IMR-90 (cell line): ENCODE measurements at regions not wholly inside any gene's neighbourhood (a gene's known extent, or its start where the extent isn't known, plus 50 kb on each side); places are given as distances from the start of the nearest gene placed in this dataset.

Source experiments
- ATAC-seq: fragments of 200-7000 bp; cut with Tn5 transposase; 2 replicates; pipeline ENCODE4 v1.9.1; 2020; ENCODE audit warnings: low read depth, mild to moderate bottlenecking, moderate library complexity
- BruUV-seq: library from RNA; stranded (reverse); fragments of 400-500 nt; replicated peaks from 2 replicates; lab custom pipeline; 2021; lab: Mats Ljungman, UMichigan
- CTCF ChIA-PET: fragments of 300-600 bp; formaldehyde crosslinking; extraction: SDS; loops from one replicate; lab custom pipeline; 2021; ENCODE audit warnings: antibody characterized with exemption; lab: Yijun Ruan, JAX
- POLR2A ChIA-PET: fragments of 300-600 bp; sonication (Branson Sonifier 250); formaldehyde crosslinking; loops from one replicate; lab custom pipeline; 2022; ENCODE audit warnings: antibody characterized with exemption; ENCODE audit not compliant: unreplicated experiment; lab: Charles Lee
- DNase-seq: peaks from one replicate; pipeline ENCODE4 v3.0.0; 2013
- H2AFZ ChIP-seq: replicated peaks from 2 replicates; pipeline ENCODE3; 2013; ENCODE audit warnings: low read length, mild to moderate bottlenecking; ENCODE audit not compliant: poor library complexity
- H2AK5ac ChIP-seq: 2 replicates; pipeline ENCODE4 v1.6.1; 2013; ENCODE audit warnings: low read depth, low read length, inconsistent platforms
- H2AK9ac ChIP-seq: replicated peaks from 2 replicates; pipeline ENCODE3; 2013; ENCODE audit warnings: mild to moderate bottlenecking, low read depth, low read length, moderate library complexity; ENCODE audit not compliant: poor library complexity
- H2BK120ac ChIP-seq: 2 replicates; pipeline ENCODE4 v1.6.1; 2013; ENCODE audit warnings: low read depth, low read length, inconsistent platforms
- H2BK15ac ChIP-seq: 3 replicates; pipeline ENCODE4 v1.6.1; 2013; ENCODE audit warnings: low read depth, low read length, inconsistent platforms
- H2BK20ac ChIP-seq: 2 replicates; pipeline ENCODE4 v1.6.1; 2013; ENCODE audit warnings: low read depth, mild to moderate bottlenecking, inconsistent platforms, low read length, moderate library complexity
- H2BK5ac ChIP-seq: 2 replicates; pipeline ENCODE4 v1.6.1; 2013; ENCODE audit warnings: mild to moderate bottlenecking, low read depth, low read length, inconsistent platforms; ENCODE audit not compliant: poor library complexity, severe bottlenecking
- H3K14ac ChIP-seq: replicated peaks from 2 replicates; pipeline ENCODE4 v1.6.1; 2013; ENCODE audit warnings: low read depth, low read length, inconsistent platforms
- H3K18ac ChIP-seq: 2 replicates; pipeline ENCODE4 v1.6.1; 2013; ENCODE audit warnings: low read depth, low read length, control low read depth
- H3K23ac ChIP-seq: 2 replicates; pipeline ENCODE4 v1.6.1; 2013; ENCODE audit warnings: low read depth, low read length, inconsistent platforms
- H3K27ac ChIP-seq: 2 replicates; pipeline ENCODE4 v1.5.1; 2013; ENCODE audit warnings: mild to moderate bottlenecking, control low read depth, low read length; ENCODE audit not compliant: insufficient read depth
- H3K27me3 ChIP-seq: 2 replicates; pipeline ENCODE4 v1.6.1; 2013; ENCODE audit warnings: low read length; ENCODE audit not compliant: control insufficient read depth, insufficient read depth
- H3K36me3 ChIP-seq: 2 replicates; pipeline ENCODE4 v1.6.1; 2013; ENCODE audit warnings: low read length, mixed read lengths; ENCODE audit not compliant: control insufficient read depth, insufficient read depth
- H3K4ac ChIP-seq: 2 replicates; pipeline ENCODE4 v1.6.1; 2013; ENCODE audit warnings: low read depth, low read length, inconsistent platforms
- H3K4me1 ChIP-seq: 2 replicates; pipeline ENCODE4 v1.6.1; 2013; ENCODE audit warnings: low read length, mixed read lengths; ENCODE audit not compliant: control insufficient read depth, insufficient read depth
- H3K4me2 ChIP-seq: 2 replicates; pipeline ENCODE4 v1.6.1; 2013; ENCODE audit warnings: low read depth, mild to moderate bottlenecking, control low read depth, low read length, moderate library complexity
- H3K4me3 ChIP-seq: 2 replicates; pipeline ENCODE4 v1.5.1; 2013; ENCODE audit warnings: low read depth, mild to moderate bottlenecking, control low read depth, low read length, moderate library complexity; ENCODE audit not compliant: insufficient read depth
- H3K56ac ChIP-seq: 2 replicates; pipeline ENCODE4 v1.6.1; 2013; ENCODE audit warnings: low read length, inconsistent platforms; ENCODE audit not compliant: insufficient read depth; ENCODE audit errors: extremely low read depth
- H3K79me1 ChIP-seq, 2 experiments: 2 replicates each; pipeline ENCODE4 v1.6.1; 2013; ENCODE audit warnings: low read length in 2 of 2, inconsistent platforms in 1 of 2, low read depth in 1 of 2
- H3K9ac ChIP-seq: 2 replicates; pipeline ENCODE4 v1.6.1; 2013; ENCODE audit warnings: low read depth, low read length, control low read depth
- H3K9me1 ChIP-seq: 2 replicates; pipeline ENCODE4 v1.6.1; 2013; ENCODE audit warnings: low read length, inconsistent platforms; ENCODE audit not compliant: insufficient read depth
- H3K9me3 ChIP-seq: 2 replicates; pipeline ENCODE4 v1.6.1; 2013; ENCODE audit warnings: low read length; ENCODE audit not compliant: control insufficient read depth, insufficient read depth
- H4K20me1 ChIP-seq: 2 replicates; pipeline ENCODE4 v1.6.1; 2013; ENCODE audit warnings: low read length, inconsistent platforms; ENCODE audit not compliant: insufficient read depth
- H4K5ac ChIP-seq: 2 replicates; pipeline ENCODE4 v1.6.1; 2013; ENCODE audit warnings: mild to moderate bottlenecking, low read depth, low read length, control low read depth
- H4K8ac ChIP-seq, 2 experiments: 2 replicates each; pipeline ENCODE4 v1.6.1; 2013; ENCODE audit warnings: low read depth in 2 of 2, low read length in 2 of 2, control low read depth in 1 of 2, inconsistent platforms in 1 of 2
- H4K91ac ChIP-seq: 2 replicates; pipeline ENCODE4 v1.6.1; 2013; ENCODE audit warnings: low read depth, low read length, inconsistent platforms; ENCODE audit not compliant: insufficient read depth
- BHLHE40 ChIP-seq: fragments of 150-350 bp; IDR thresholded peaks from 2 replicates; pipeline ENCODE4 v1.6.1; 2016; ENCODE audit warnings: mild to moderate bottlenecking, low read depth, low read length
- CEBPB ChIP-seq: IDR thresholded peaks from 2 replicates; pipeline ENCODE4 v1.6.1; 2012; ENCODE audit warnings: low read depth, low read length, improper control_type of control experiment
- CHD1 ChIP-seq: IDR thresholded peaks from 2 replicates; pipeline ENCODE4 v1.6.1; 2012; ENCODE audit warnings: low read depth, low read length, improper control_type of control experiment
- CTCF ChIP-seq: conservative IDR thresholded peaks from 2 replicates; pipeline ENCODE4 v1.5.1; 2012; ENCODE audit warnings: mild to moderate bottlenecking, low read depth, low read length, improper control_type of control experiment
- ELK1 ChIP-seq: fragments of 150-350 bp; IDR thresholded peaks from 2 replicates; pipeline ENCODE4 v1.6.1; 2016; ENCODE audit warnings: low read depth, mild to moderate bottlenecking, low read length, moderate library complexity, borderline replicate concordance
- FOS ChIP-seq: fragments of 150-350 bp; IDR thresholded peaks from 2 replicates; pipeline ENCODE4 v1.6.1; 2016; ENCODE audit warnings: low read depth, low read length
- MAFK ChIP-seq: IDR thresholded peaks from 2 replicates; pipeline ENCODE4 v1.6.1; 2012; ENCODE audit warnings: low read depth, low read length, improper control_type of control experiment
- MAZ ChIP-seq: IDR thresholded peaks from 2 replicates; pipeline ENCODE4 v1.6.1; 2012; ENCODE audit warnings: low read depth, mild to moderate bottlenecking, low read length, improper control_type of control experiment, moderate library complexity, borderline replicate concordance
- MXI1 ChIP-seq: IDR thresholded peaks from 2 replicates; pipeline ENCODE4 v1.6.1; 2012; ENCODE audit warnings: low read depth, mild to moderate bottlenecking, low read length, moderate library complexity, borderline replicate concordance
- NFE2L2 ChIP-seq: fragments of 150-350 bp; IDR thresholded peaks from 2 replicates; pipeline ENCODE4 v1.6.1; 2016; ENCODE audit warnings: low read depth, mild to moderate bottlenecking, low read length
- POLR2A ChIP-seq: IDR thresholded peaks from 2 replicates; pipeline ENCODE4 v1.6.1; 2012; ENCODE audit warnings: mild to moderate bottlenecking, low read depth, low read length
- RAD21 ChIP-seq: IDR thresholded peaks from 2 replicates; pipeline ENCODE4 v1.6.1; 2012; ENCODE audit warnings: low read length, improper control_type of control experiment
- RCOR1 ChIP-seq: IDR thresholded peaks from 2 replicates; pipeline ENCODE4 v1.6.1; 2012; ENCODE audit warnings: mild to moderate bottlenecking, low read length, improper control_type of control experiment; ENCODE audit not compliant: insufficient replicate concordance
- RFX5 ChIP-seq: IDR thresholded peaks from 2 replicates; pipeline ENCODE4 v1.8.0; 2012; ENCODE audit warnings: low read depth, mild to moderate bottlenecking, low read length, moderate library complexity
- SMC3 ChIP-seq: fragments of 150-350 bp; IDR thresholded peaks from 2 replicates; pipeline ENCODE4 v1.6.1; 2016; ENCODE audit warnings: low read depth, mild to moderate bottlenecking, antibody characterized with exemption, low read length, moderate library complexity
- USF2 ChIP-seq: fragments of 150-350 bp; IDR thresholded peaks from 2 replicates; pipeline ENCODE4 v1.6.1; 2017; ENCODE audit warnings: mild to moderate bottlenecking, antibody characterized with exemption, low read length, low read depth
- WGBS, 2 experiments: methylation state at CpG; one replicate each; pipeline versions ENCODE4 v1.1.5 to v1.1.7; 2013; ENCODE audit warnings: missing lambda C conversion rate in 2 of 2; ENCODE audit not compliant: insufficient read length in 1 of 2; ENCODE audit errors: extremely low coverage in 2 of 2; 5-methylcytosine and 5-hydroxymethylcytosine counted together
- dilution Hi-C: fragments of 300-500 bp; cut with HindIII; formaldehyde crosslinking; loops from one replicate; pipeline ENCODE4 v1.14.3; 2018; ENCODE audit warnings: low sequenced_read_pairs; ENCODE audit not compliant: unreplicated experiment
- in situ Hi-C: fragments of 300-500 bp; cut with MboI; formaldehyde crosslinking; loops from 3 replicates; pipeline ENCODE4 v1.14.3; 2019; ENCODE audit warnings: low sequenced_read_pairs, inconsistent platforms, mixed read lengths
- intact Hi-C: fragments of 100-400 bp; cut with micrococcal nuclease; formaldehyde crosslinking; loops from 2 replicates; pipeline ENCODE4 v1.10.0; 2022

GRCh38 chr15:94626949-94627348, 395.6 kb downstream of the MCTP2 start:
- no peak overlapping the region for H2BK120ac ChIP-seq
- no peak overlapping the region for H2BK5ac ChIP-seq
- dilution Hi-C loops (no loop called here), in situ Hi-C loops (no loop called here), intact Hi-C loops (no loop called here)
- ATAC-seq (no peak), DNase-seq (no peak)
- H2AFZ ChIP-seq = no peak overlapping the region
- no peak overlapping the region for H2BK15ac ChIP-seq
- H3K9me3 ChIP-seq = peaks cover 13% of the 10 kb centered on the region
- ChIA-PET POLR2A (no interaction called here), CTCF (no interaction called here)
- no peak overlapping the region for H4K91ac ChIP-seq
- no CpG with 5 or more reads among the region's 3 CpGs for whole genome bisulfite sequencing, 2 experiments
- no peak overlapping the region for H3K14ac ChIP-seq
- H3K79me1 ChIP-seq = no peaks in the 10 kb centered on the region
- H3K27ac ChIP-seq = no peak overlapping the region
- no peak overlapping the region for H2AK9ac ChIP-seq
- no peaks in the 10 kb centered on the region for H4K20me1 ChIP-seq
- no peak overlapping the region for H4K5ac ChIP-seq
- no peaks in the 10 kb centered on the region for H3K4me1 ChIP-seq
- H3K9me1 ChIP-seq = no peaks in the 10 kb centered on the region
- H3K9ac ChIP-seq = no peak overlapping the region
- no peak overlapping the region for H3K23ac ChIP-seq
- H3K36me3 ChIP-seq = no peaks in the 10 kb centered on the region
- no peak for TF ChIP-seq SMC3
- TF ChIP-seq USF2 = no peak
- no peak for TF ChIP-seq MXI1
- TF ChIP-seq FOS = no peak
- TF ChIP-seq MAFK = no peak
- no peak for TF ChIP-seq POLR2A
- TF ChIP-seq NFE2L2 = no peak
- TF ChIP-seq ELK1 = no peak
- no peak for TF ChIP-seq BHLHE40
- no peak for TF ChIP-seq RCOR1
- TF ChIP-seq CTCF = no peak
- no peak for TF ChIP-seq MAZ
- no peak for TF ChIP-seq RFX5
- TF ChIP-seq RAD21 = no peak
- no peak for TF ChIP-seq CHD1
- no peak for TF ChIP-seq CEBPB
- no peak overlapping the region for H2BK20ac ChIP-seq
- H3K4ac ChIP-seq = no peak overlapping the region
- no peak overlapping the region for H3K56ac ChIP-seq
- no peak overlapping the region for H3K18ac ChIP-seq
- BruUV-seq = no TSS peak
- no peak overlapping the region for H4K8ac ChIP-seq
- no peak overlapping the region for H3K4me3 ChIP-seq
- no peaks in the 10 kb centered on the region for H3K27me3 ChIP-seq
- no peak overlapping the region for H3K4me2 ChIP-seq
- no peak overlapping the region for H2AK5ac ChIP-seq
